Activated CD8-positive, alpha-beta memory T cell treated with anti-CD3 and anti-CD28 coated beads, Interleukin-2, amount 50 U/mL, for 24 hours (primary cell): ENCODE measurements at regions not wholly inside any gene's neighbourhood (a gene's known extent, or its start where the extent isn't known, plus 50 kb on each side); places are given as distances from the start of the nearest gene placed in this dataset.

Source experiments
- DNase-seq: peaks from one replicate; pipeline ENCODE4 v3.0.0-alpha.2; 2020; ENCODE audit errors: extremely low read depth

DNA sequence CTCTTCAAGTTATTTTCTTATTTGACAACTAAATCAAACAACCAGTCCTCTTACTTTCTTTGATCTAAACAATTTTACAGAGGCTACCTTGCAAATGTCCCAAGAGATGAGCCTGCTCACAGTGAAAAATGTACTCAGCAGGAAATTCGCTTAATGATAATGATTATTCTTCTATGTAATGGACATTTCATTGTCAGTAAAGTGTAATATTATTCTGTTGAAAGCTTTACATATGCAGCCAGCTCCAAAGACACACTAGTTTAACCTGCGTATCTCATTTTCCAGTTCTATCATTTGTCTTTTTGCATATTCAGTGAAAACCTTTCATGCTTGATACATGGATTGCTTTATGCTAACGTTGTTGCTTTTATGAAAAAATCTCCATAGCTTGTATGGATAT lies 758.7 kb upstream of the ZNF608 start:
- DNase-seq: no peak

DNA sequence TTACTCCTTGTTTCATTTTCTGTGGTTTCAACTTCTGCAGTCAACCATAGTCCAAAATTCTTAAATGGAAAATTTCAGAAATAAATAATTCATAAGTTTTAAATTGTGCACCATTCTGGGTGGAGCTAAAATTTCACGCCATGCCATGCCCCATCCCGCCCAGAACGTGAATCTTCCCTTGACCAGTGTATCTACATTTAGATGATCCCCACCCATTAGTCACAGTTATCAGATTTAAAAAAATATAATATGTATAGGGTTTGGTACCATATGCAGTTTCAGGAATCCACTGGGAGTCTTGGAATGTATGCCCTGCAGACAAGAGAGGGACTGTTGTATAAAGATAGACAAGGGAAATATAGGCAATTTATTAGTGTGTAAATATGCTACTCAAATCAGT lies 759.7 kb upstream of the ZNF608 start:
- DNase-seq: no peak

- DNase-seq: no peak
Observed at GRCh38 chr5:125508225-125508624, 761.8 kb upstream of the ZNF608 start.

- DNase-seq: no peak
Observed at GRCh38 chr5:125510651-125511050, 764.2 kb upstream of the ZNF608 start.

DNA sequence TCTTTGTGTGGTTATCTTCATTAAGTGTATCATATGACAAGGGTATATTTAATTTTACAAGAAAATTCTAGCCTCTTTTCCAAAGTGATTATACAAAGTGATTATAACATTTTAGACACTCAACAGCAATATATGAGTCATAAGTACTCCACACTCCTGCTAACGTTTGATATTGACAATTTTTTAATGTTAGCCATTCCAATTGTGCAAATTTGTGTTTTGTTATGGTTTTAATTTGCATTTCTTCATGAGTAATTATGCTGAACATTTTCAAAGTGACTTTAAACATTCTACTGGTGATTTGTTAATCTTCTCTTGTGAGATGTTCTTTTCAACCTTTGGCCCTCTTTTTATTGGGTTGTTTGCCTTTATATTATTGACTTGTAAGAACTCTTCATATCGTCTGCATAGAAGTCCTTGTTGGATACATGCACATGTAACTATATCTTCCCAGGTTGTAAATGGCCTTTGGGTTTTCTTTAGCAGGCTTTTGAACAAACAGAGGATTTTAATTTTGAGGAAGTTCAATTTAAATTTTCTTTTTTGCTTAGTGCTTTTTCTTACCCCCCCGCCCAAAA lies 771.6 kb upstream of the ZNF608 start:
- DNase-seq: no peak

GRCh38 chr5:125521289-125521688 lies 774.9 kb upstream of the ZNF608 start:
- DNase-seq: no peak

- no peak for DNase-seq
Observed at GRCh38 chr5:125525356-125525755, 778.9 kb upstream of the ZNF608 start.

- DNase-seq: no peak
Observed at GRCh38 chr5:125526966-125527365, 780.5 kb upstream of the ZNF608 start.

DNA sequence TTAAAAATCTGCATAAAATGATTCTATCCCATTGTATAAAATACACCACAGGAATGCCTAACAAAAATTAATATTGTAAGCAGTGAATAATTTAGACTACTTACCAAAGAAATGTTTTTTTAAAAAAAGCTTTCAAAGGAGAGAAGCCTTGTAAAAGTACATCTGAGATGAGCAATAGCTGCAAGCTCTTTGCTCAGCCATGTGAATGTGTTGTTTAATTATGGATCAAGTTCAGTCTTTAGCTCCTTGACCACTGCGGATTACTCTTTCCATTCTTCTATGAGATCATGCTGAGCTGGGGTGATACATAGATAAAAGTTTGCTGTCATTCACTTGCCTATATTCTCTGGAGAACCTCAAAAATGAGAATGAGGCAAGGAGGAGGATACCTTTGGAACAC lies 782.4 kb upstream of the ZNF608 start:
- DNase-seq: no peak

GRCh38 chr5:125530833-125531615 lies 784.6 kb upstream of the ZNF608 start:
- no peak for DNase-seq

DNA sequence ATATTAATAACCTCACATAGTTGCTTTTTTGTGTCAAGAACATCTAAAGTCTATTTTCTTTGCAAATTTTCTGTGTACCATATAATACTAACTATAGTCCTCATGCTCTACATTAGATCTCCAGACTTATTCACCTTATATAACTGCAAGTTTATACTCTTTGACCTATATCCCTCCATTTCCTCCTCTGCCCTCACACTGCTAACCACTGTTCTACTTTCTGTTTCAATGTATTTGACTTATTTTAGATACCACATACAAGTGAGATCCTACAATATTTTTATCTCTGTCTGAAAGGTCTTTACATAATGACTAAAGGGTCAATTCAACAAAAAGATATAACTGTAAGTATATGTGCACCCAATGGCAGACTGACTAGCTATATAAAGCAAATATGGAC lies 789.7 kb upstream of the ZNF608 start:
- no peak for DNase-seq

GRCh38 chr5:125536582-125536981 lies 790.1 kb upstream of the ZNF608 start:
- no peak for DNase-seq

- DNase-seq: no peak
Observed at GRCh38 chr5:125537661-125538060, 791.2 kb upstream of the ZNF608 start.

GRCh38 chr5:125538469-125538868 lies 792.0 kb upstream of the ZNF608 start:
- DNase-seq: no peak

GRCh38 chr5:125541085-125541484 lies 794.6 kb upstream of the ZNF608 start:
- DNase-seq: no peak

- DNase-seq: no peak
Observed at GRCh38 chr5:125549322-125549911, 803.0 kb upstream of the ZNF608 start.

GRCh38 chr5:125550274-125550673 lies 803.8 kb upstream of the ZNF608 start:
- no peak for DNase-seq

DNA sequence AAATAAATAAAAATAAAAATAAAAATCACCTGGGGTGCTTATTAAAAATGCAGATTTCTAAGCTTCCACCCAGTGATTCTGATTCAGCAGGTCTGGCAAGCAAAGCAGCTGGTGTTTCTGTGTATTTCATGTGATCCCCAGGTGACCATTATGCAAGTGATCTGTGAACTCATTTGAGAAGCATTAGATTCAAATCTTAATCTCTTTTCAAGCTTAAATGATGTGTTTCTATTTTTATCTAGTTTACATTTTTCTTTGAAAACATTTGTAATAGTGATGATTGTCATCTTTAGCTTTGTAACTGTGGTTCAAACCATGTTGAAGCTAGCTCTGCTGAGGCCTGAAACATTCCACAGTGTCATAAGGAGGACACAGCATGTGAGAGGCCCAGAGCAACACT lies 804.8 kb upstream of the ZNF608 start:
- DNase-seq: no peak

GRCh38 chr5:125551797-125552196 lies 805.4 kb upstream of the ZNF608 start:
- no peak for DNase-seq

- DNase-seq: no peak
Observed at GRCh38 chr5:125552486-125552885, 806.0 kb upstream of the ZNF608 start.

DNA sequence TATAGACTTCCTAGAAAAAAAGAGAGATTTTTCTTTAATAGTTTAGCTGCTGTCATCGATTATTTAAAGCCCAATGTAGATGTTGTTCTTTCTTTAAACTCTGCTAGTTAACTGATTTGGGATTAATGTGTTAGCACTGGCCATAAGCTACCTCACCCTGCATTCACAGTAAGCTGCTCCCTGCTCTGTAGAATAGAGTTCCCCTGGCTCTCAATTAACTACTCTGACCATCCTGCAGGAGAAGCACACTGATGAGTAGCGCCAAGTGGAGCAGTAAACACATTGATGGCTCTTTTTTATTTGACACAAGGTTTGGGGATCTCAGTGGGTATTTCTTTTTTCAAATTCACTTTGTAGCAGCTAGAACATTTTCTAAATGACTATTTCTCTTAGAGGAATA lies 807.9 kb upstream of the ZNF608 start:
- DNase-seq: no peak

GRCh38 chr5:125555591-125555990 lies 809.2 kb upstream of the ZNF608 start:
- no peak for DNase-seq

DNA sequence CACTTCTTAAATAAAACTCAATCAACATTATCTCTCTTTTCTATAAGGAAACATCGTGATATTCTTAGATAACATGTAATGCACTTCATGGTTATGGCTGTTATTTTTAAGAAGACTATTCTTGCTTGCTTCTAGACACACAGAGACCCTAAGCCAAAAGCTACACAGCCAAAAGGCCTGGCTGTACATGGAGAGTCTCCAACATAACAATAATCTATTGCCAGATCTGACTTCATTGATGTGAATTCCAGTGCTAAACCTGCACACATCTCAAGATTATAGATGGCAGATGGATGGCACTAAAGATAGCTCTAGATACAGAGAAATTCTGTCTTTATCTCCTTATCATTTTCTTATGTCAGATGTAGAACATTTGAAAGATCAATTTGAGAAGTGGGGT lies 811.6 kb upstream of the ZNF608 start:
- no peak for DNase-seq
